AG08395 (cell line): ENCODE measurements at regions not wholly inside any gene's neighbourhood (a gene's known extent, or its start where the extent isn't known, plus 50 kb on each side); places are given as distances from the start of the nearest gene placed in this dataset.
"Not testable (repeated sequence)": the region's sequence is repeated elsewhere in the genome, so short reads cannot be mapped to it uniquely, and the experiment has no call there.

ENCODE experiments used
- DNase-seq: peaks from one replicate; pipeline ENCODE4 v3.0.0; 2012; ENCODE audit warnings: mixed read lengths, low spot score

GRCh38 chr4:11702886-11703557, 274.3 kb upstream of the HS3ST1 start:
- no peak for DNase-seq

GRCh38 chr4:11701966-11702725, 273.5 kb upstream of the HS3ST1 start:
- no peak for DNase-seq

- no peak for DNase-seq
Observed at GRCh38 chr4:11700751-11701226, 272.1 kb upstream of the HS3ST1 start.

GRCh38 chr4:11698846-11699590, 270.3 kb upstream of the HS3ST1 start:
- no peak for DNase-seq

GRCh38 chr4:11698033-11698432, 269.3 kb upstream of the HS3ST1 start:
- DNase-seq: no peak

GRCh38 chr4:11693693-11694092, 265.0 kb upstream of the HS3ST1 start:
- no peak for DNase-seq

GRCh38 chr4:11691236-11691635, 262.5 kb upstream of the HS3ST1 start:
- no peak for DNase-seq

GRCh38 chr4:11687727-11688126, 259.0 kb upstream of the HS3ST1 start:
- no peak for DNase-seq

GRCh38 chr4:11685481-11685880, 256.8 kb upstream of the HS3ST1 start:
- DNase-seq: no peak

GRCh38 chr4:11675051-11675800, 246.5 kb upstream of the HS3ST1 start:
- DNase-seq: no peak

GRCh38 chr4:11670304-11670703, 241.6 kb upstream of the HS3ST1 start:
- DNase-seq: no peak

GRCh38 chr4:11669156-11669555, 240.5 kb upstream of the HS3ST1 start:
- no peak for DNase-seq

- no peak for DNase-seq
Observed at GRCh38 chr4:11663114-11663513, 234.4 kb upstream of the HS3ST1 start.

- DNase-seq: no peak
Observed at GRCh38 chr4:11650801-11651596, 222.3 kb upstream of the HS3ST1 start.

- no peak for DNase-seq
Observed at GRCh38 chr4:11647433-11647832, 218.7 kb upstream of the HS3ST1 start.

- not testable (repeated sequence) for DNase-seq
Observed at GRCh38 chr4:11643081-11643480, 214.4 kb upstream of the HS3ST1 start.

GRCh38 chr4:11640584-11640983, 211.9 kb upstream of the HS3ST1 start:
- DNase-seq: no peak

GRCh38 chr4:11636551-11636950, 207.9 kb upstream of the HS3ST1 start:
- DNase-seq: no peak

- DNase-seq: no peak
Observed at GRCh38 chr4:11636031-11636430, 207.3 kb upstream of the HS3ST1 start.

- no peak for DNase-seq
Observed at GRCh38 chr4:11635342-11635741, 206.6 kb upstream of the HS3ST1 start.

GRCh38 chr4:11634283-11634682, 205.6 kb upstream of the HS3ST1 start:
- no peak for DNase-seq
